ENCODE measurements at regions not wholly inside any gene's neighbourhood (a gene's known extent, or its start where the extent isn't known, plus 50 kb on each side); places are given as distances from the start of the nearest gene placed in this dataset.

DNA sequence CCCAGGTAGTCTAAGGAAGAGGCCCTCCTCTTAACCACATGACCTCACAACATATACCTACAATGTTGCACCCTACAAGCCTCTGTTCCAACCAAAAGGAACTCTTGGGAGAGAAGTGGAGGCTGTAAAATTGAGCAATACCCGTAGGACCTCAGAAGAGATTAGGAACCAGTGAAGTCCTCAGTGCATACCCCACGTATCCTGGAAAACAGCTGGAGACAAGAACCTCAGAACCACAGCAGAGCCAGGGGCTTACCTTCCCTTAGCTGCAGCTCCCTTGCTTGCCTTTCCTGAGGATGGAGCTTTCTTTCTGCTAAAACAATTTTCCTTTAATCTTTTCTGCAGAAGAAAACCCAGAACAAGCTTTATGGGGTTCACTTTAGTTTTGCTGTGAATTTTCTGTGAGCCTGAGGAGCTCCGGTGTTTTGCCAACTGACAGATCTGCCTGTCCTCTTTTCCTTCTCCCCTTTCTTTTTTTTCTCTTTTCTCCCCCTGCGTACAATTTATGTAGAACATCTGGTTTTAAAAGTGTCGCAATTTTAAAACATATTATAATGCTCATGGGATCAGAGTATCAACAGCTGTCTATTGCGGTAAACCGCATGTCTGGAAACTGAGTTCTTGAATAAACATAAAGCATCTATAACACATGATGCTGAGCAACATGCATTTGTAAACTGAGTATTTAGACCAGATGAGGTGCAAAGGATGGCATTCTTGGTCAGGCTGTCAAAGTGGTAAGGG, 226.4 kb upstream of the MAF start:
- no peak overlapping the region for H3K4me3 ChIP-seq (ENCODE audit: low read depth, low read length)
- H3K9me3 ChIP-seq (ENCODE audit: control insufficient read depth, insufficient read depth, low read length), result 0 out of 2 replicates have a peak, but pooled peaks cover 2% of the 10 kb centered on the region
- POLR2A ChIA-PET, result no interaction called here
- CTCF ChIA-PET, result no interaction called here
- no peak for TF ChIP-seq CTCF (IDR thresholded peaks at IDR 0.05; ENCODE audit: low read depth, low read length)
- no peaks in the 10 kb centered on the region for H3K27me3 ChIP-seq (ENCODE audit: control insufficient read depth, insufficient read depth, low read length)
- DNase-seq (ENCODE audit: low read depth, low spot score), result no peak
- H3K27ac ChIP-seq (ENCODE audit: low read depth, low read length), result no peak overlapping the region

- no peak for TF ChIP-seq CTCF (IDR thresholded peaks at IDR 0.05; ENCODE audit: low read depth, low read length)
- Histone ChIP-seq H3K27ac (ENCODE audit: low read depth, low read length) (no peak overlapping the region), H3K4me3 (ENCODE audit: low read depth, low read length) (no peak overlapping the region), H3K27me3 (ENCODE audit: control insufficient read depth, insufficient read depth, low read length) (no peaks in the 10 kb centered on the region), H3K9me3 (ENCODE audit: control insufficient read depth, insufficient read depth, low read length) (0 out of 2 replicates have a peak, but pooled peaks cover 2% of the 10 kb centered on the region)
- ChIA-PET CTCF (no interaction called here), POLR2A (no interaction called here)
- DNase-seq (ENCODE audit: low read depth, low spot score), result no peak
Observed at GRCh38 chr16:79825002-79825401, 224.5 kb upstream of the MAF start.

DNA sequence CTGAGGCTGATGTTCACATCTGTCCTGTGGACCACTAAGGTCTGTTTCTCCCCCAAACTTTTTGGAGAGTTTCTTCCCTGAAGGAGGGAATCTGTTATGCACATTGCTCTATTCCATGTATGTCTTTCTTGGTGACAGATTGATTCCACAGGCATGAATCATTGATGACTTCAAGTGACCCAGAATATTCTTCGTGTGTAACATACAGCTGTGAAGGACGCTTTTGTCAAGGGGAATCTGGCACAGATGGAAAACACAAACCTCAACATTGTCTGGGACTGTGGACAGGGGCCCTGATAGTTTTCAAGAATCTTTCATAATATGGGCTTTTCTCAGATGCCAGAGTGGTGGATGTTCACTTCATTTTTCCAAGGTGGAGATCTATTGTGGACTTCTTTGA, 223.1 kb upstream of the MAF start:
- ChIA-PET POLR2A (no interaction called here), CTCF (no interaction called here)
- no peak for TF ChIP-seq CTCF (IDR thresholded peaks at IDR 0.05; ENCODE audit: low read depth, low read length)
- DNase-seq (ENCODE audit: low read depth, low spot score), result no peak
- Histone ChIP-seq H3K9me3 (ENCODE audit: control insufficient read depth, insufficient read depth, low read length) (0 out of 2 replicates have a peak, but pooled peaks cover 2% of the 10 kb centered on the region), H3K27me3 (ENCODE audit: control insufficient read depth, insufficient read depth, low read length) (no peaks in the 10 kb centered on the region), H3K27ac (ENCODE audit: low read depth, low read length) (no peak overlapping the region), H3K4me3 (ENCODE audit: low read depth, low read length) (no peak overlapping the region)

DNA sequence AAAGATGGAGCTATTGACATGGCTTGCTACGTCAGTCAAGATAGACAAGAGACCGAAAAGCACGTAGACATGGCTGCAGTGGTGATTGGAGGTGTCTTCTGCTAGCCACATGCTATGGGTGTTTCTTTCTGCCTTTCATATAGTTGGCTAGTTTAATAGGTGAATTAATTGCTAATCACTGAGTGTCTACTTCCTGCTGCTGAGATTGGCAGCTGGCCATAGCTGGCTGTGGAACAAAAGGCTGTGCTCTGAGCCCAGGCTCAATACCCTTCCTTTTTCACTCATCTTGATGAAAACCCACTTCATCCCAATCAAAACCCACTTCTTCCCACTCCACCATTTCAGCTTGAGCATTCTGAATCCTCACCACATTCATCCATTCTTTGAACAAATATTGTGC, 221.4 kb upstream of the MAF start:
- CTCF ChIA-PET, result no interaction called here
- POLR2A ChIA-PET, result no interaction called here
- TF ChIP-seq CTCF (IDR thresholded peaks at IDR 0.05; ENCODE audit: low read depth, low read length), result no peak

GRCh38 chr16:79816081-79816497, 215.6 kb upstream of the MAF start:
- H3K9me3 ChIP-seq (ENCODE audit: control insufficient read depth, insufficient read depth, low read length), result no peaks in the 10 kb centered on the region
- ChIA-PET CTCF (no interaction called here), POLR2A (no interaction called here)
- no peak for TF ChIP-seq CTCF (IDR thresholded peaks at IDR 0.05; ENCODE audit: low read depth, low read length)
- DNase-seq (ENCODE audit: low read depth, low spot score), result no peak
- H3K27me3 ChIP-seq (ENCODE audit: control insufficient read depth, insufficient read depth, low read length), result no peaks in the 10 kb centered on the region
- no peak overlapping the region for H3K4me3 ChIP-seq (ENCODE audit: low read depth, low read length)
- no peak overlapping the region for H3K27ac ChIP-seq (ENCODE audit: low read depth, low read length)

More for the DNA sequence above, 221.4 kb upstream of the MAF start:
- H3K9me3 ChIP-seq (ENCODE audit: control insufficient read depth, insufficient read depth, low read length), result 0 out of 2 replicates have a peak, but pooled peaks cover 2% of the 10 kb centered on the region
- H3K27ac ChIP-seq (ENCODE audit: low read depth, low read length), result no peak overlapping the region
- H3K4me3 ChIP-seq (ENCODE audit: low read depth, low read length), result no peak overlapping the region
- no peaks in the 10 kb centered on the region for H3K27me3 ChIP-seq (ENCODE audit: control insufficient read depth, insufficient read depth, low read length)
- no peak for DNase-seq (ENCODE audit: low read depth, low spot score)
